T47D (cell line): ENCODE measurements at regions not wholly inside any gene's neighbourhood (a gene's known extent, or its start where the extent isn't known, plus 50 kb on each side); places are given as distances from the start of the nearest gene placed in this dataset.

Experiments used
- DNase-seq, 2 experiments: peaks; one replicate each; pipeline versions ENCODE4 v3.0.0 to v3.0.0-alpha.2; 2011 to 2012; ENCODE audit warnings: low read depth in 1 of 2, low spot score in 1 of 2
- JUND ChIP-seq: IDR thresholded peaks from 2 replicates; pipeline ENCODE4 v1.6.1; 2012; ENCODE audit warnings: low read depth
- in situ Hi-C: cut with HindIII; loops from 2 replicates; pipeline ENCODE4 v1.10.0; 2016; ENCODE audit warnings: low sequenced_read_pairs, low pct_unique_long_range_greater_than_20kb

- in situ Hi-C loops: no loop called here
- no peak for DNase-seq
- no peak for TF ChIP-seq JUND
Observed at GRCh38 chr7:51680594-51681399, 364.2 kb upstream of the COBL start.

GRCh38 chr7:51679358-51679757 is 362.7 kb upstream of the COBL start:
- in situ Hi-C loops: no loop called here
- no peak for DNase-seq
- no peak for TF ChIP-seq JUND

- no peak for DNase-seq
- in situ Hi-C loops: no loop called here
- no peak for TF ChIP-seq JUND
Observed at GRCh38 chr7:51666751-51667150, 350.1 kb upstream of the COBL start.

GRCh38 chr7:51666266-51666665 is 349.7 kb upstream of the COBL start:
- DNase-seq: peak in 1 of 2 experiments; percentile 18
- in situ Hi-C loops: no loop called here
- TF ChIP-seq JUND: no peak

GRCh38 chr7:51665045-51665780 is 348.6 kb upstream of the COBL start:
- TF ChIP-seq JUND: no peak
- no peak for DNase-seq
- in situ Hi-C loops: no loop called here

- in situ Hi-C loops: no loop called here
- no peak for TF ChIP-seq JUND
- DNase-seq: no peak
Observed at GRCh38 chr7:51660516-51660915, 343.9 kb upstream of the COBL start.

GRCh38 chr7:51658684-51659083 is 342.1 kb upstream of the COBL start:
- DNase-seq: no peak
- in situ Hi-C loops: no loop called here
- TF ChIP-seq JUND: no peak

- in situ Hi-C loops: no loop called here
- DNase-seq: peak in 1 of 2 experiments; percentile 44
- TF ChIP-seq JUND: no peak
Observed at GRCh38 chr7:51647931-51648351, 331.3 kb upstream of the COBL start.

- no peak for TF ChIP-seq JUND
- no peak for DNase-seq
- in situ Hi-C loops: no loop called here
Observed at GRCh38 chr7:51647486-51647885, 330.9 kb upstream of the COBL start.

- peak in 1 of 2 experiments; percentile 20 for DNase-seq
- TF ChIP-seq JUND: no peak
Observed at GRCh38 chr7:51645702-51646298, 329.2 kb upstream of the COBL start.

GRCh38 chr7:51645255-51645654 is 328.6 kb upstream of the COBL start:
- TF ChIP-seq JUND: no peak
- in situ Hi-C loops: no loop called here
- no peak for DNase-seq

More at GRCh38 chr7:51645702-51646298, 329.2 kb upstream of the COBL start:
- in situ Hi-C loops: no loop called here

GRCh38 chr7:51644216-51644615 is 327.6 kb upstream of the COBL start:
- TF ChIP-seq JUND: no peak
- in situ Hi-C loops: no loop called here
- DNase-seq: no peak

- in situ Hi-C loops: no loop called here
- no peak for DNase-seq
Observed at GRCh38 chr7:51640841-51641240, 324.2 kb upstream of the COBL start.

More at GRCh38 chr7:51640841-51641240, 324.2 kb upstream of the COBL start:
- TF ChIP-seq JUND: no peak
